ENCODE measurements at regions not wholly inside any gene's neighbourhood (a gene's known extent, or its start where the extent isn't known, plus 50 kb on each side); places are given as distances from the start of the nearest gene placed in this dataset.
"Not testable (repeated sequence)": the region's sequence is repeated elsewhere in the genome, so short reads cannot be mapped to it uniquely, and the experiment has no call there.

GRCh38 chr15:93820566-93820965, 410.8 kb upstream of the MCTP2 start:
- no peak for DNase-seq

DNA sequence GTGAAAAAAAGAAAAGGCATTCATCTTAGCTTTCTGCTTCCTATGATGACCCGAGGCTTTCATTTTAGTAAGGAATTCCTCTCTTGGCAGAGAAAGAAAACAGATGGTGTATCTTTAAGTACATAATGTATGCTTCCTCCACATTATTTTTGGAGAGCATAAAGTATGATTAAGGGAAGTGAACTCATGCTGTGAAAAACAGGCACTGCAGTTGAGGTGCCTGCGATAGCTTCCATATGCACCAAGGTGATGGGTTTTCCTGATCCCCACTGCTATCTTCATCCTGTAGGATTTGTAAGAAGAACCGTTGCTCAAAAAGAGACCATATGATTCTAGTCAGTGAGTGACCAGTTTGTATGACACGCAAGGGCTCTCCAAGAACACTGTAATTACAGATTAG, 411.5 kb upstream of the MCTP2 start:
- DNase-seq = peak; percentile 45

DNA sequence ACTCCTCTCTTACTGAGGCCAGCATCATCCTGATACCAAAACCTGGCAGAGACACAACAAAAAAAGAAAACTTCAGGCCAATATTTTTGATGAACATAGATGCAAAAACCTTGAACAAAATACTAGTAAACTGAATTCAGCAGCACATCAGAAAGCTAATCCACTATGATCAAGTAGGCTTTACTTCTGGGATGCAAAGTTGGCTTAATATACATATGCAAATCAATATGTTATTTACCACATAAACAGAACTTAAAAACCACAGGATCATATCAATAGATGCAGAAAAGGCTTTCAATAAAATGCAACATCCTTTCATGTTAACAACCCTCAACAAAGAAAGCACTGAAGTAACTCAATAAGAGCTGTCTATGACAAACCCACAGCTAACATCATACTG, 414.5 kb upstream of the MCTP2 start:
- no peak for DNase-seq

DNA sequence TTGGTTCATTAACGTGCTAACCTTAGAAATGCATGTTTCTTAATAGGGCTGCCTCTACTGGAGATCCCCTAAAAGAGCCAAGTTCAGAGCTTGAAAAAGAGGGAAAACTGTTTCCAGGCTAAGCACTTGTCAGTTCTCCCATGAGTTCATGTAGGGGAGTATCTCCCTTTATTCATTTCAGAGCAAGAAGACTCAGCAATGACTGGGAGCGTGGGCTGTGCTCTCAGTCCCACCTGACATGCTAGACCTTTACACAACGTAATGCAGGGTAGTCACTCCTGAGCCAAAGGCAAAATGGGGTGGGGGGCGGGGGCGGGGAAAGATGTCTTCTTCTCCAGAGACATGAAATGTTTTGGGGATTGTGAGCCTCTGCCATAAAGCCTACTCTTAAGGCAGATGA, 420.1 kb upstream of the MCTP2 start:
- DNase-seq = no peak

- peak; percentile 45 for DNase-seq
Observed at GRCh38 chr15:93809516-93809915, 421.8 kb upstream of the MCTP2 start.

GRCh38 chr15:93803421-93804152, 427.8 kb upstream of the MCTP2 start:
- DNase-seq = peak; percentile 56

- no peak for DNase-seq
Observed at GRCh38 chr15:93801206-93801605, 430.2 kb upstream of the MCTP2 start.

- no peak for DNase-seq
Observed at GRCh38 chr15:93800805-93801204, 430.6 kb upstream of the MCTP2 start.

- DNase-seq = no peak
Observed at GRCh38 chr15:93789441-93789840, 441.9 kb upstream of the MCTP2 start.

DNA sequence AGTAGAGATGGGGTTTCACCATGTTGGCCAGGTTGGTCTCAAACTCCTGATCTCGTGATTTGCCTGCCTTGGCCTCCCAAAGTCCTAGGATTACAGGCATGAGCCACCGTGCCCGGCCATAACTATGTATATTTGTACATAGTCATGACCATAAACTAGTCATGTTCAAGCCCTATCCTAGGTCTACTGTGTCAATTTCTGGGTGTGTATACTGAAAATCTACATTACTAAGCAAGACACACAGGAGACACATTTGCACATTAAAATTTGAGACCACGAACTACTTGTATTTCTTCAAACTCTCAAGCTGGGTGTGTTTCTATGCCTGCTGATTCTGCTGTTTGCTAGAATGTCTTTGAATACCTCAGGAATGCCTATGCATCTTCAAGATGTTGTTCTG, 451.3 kb upstream of the MCTP2 start:
- no peak for DNase-seq

GRCh38 chr15:93779341-93779740, 452.0 kb upstream of the MCTP2 start:
- DNase-seq = no peak

DNA sequence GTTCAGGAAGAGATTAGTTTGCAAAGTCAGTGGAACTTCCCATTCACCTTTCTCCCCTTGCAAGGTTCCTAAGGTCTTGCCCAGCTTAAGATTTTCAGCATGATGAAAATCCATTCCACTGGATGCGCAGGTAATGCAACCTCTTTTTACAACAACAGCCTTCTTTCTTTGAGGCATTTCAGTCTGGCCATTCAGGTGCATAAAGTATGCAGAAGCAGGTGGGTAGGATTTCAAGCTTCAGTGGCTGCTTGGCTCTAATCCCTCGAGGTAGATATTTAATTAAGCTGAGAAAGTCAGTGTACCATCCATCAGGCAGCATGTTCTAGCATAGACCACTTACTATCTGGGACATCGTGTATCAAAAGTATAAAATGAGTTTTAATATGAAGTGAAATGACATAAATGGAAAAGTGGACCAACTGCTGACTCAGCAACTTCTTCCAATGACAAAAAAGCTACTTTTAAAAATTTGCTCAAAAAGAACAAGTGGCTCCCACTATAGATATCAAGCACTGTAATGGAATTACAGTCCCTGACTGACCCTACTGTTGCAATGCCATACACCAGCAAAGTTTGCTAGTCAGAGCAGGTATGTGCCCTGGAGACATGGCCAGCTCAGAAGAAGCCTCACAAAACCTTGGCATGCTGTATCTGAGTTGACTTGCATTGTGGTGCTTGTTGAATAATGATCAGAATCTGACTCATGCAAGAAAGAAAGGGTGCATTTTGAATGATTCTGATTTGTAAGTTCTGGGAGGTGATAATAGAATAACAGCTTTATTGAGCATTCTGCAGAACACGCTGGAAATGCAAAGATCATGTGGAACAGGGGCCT, 459.9 kb upstream of the MCTP2 start:
- DNase-seq = no peak

GRCh38 chr15:93770788-93771187, 460.6 kb upstream of the MCTP2 start:
- no peak for DNase-seq

- no peak for DNase-seq
Observed at GRCh38 chr15:93762036-93762435, 469.3 kb upstream of the MCTP2 start.

GRCh38 chr15:93759629-93760028, 471.7 kb upstream of the MCTP2 start:
- DNase-seq = no peak

DNA sequence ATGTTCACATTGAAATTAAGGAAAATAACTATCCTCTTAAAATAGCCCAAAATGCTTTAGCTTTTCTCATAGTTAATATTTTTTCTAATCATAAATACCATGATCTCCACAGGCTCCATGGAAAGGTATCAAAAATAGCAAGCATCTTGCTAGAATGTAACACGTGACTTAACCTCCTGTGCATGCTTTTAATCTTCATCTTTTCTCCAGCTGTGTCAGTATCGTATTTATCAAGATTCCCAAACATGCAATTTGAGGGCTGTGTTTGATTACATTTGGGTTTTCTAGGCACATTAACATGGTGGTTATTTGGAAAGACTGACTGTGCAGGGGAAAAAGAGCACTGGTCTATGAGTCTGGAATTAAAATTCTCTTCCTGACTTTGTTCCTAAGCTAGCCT, 472.5 kb upstream of the MCTP2 start:
- no peak for DNase-seq

DNA sequence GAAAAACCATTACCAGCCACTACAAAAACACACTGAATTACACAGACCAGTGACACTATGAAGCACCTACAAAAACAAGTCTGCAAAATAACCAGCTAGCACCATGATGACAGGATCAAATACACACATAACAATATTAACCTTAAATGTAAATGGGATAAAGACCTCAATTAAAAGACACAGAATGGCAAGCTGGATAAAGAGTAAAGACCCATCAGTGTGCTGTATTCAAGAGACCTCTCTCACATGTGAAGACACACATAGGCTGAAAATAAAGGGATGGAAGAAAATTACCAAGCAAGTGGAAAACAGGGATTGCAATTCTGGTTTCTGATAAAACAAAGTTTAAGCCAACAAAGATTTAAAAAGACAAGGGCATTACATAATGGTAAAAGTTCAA, 482.7 kb upstream of the MCTP2 start:
- no peak for DNase-seq

DNA sequence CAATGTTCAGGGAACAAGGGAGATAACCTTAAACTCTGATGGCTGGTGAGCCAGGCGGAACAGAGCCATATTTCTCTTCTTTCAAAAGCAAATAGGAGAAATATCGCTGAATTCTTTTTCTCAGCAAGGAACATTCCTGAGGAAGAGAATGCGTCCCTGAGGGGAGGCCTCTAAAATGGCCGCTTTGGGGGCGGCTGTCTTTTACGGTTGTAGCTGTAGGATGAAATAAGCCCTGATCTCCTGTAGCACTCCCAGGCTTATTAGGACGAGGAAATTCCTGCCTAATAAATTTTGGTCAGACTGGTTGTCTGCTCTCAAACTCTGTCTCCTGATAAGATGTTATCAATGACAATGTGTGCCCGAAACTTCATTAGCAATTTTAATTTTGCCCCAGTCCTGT, 496.4 kb upstream of the MCTP2 start:
- not testable (repeated sequence) for DNase-seq

DNA sequence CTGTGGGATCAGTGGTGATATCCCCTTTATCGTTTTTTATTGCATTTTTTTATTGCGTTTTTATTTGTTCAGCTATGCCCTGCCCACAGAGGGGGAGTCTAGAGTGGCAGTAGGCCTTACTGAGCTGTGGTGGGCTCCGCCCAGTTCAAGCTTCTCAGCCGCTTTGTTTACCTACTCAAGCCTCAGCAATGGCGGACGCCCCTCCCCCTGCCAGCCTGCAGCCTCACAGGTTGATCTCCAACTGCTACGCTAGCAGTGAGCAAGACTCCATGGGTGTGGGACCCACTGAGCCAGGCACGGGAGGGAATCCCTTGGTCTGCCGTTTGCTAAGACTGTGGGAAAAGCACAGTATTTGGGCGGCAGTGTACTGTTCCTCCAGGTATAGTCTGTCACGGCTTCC, 500.6 kb upstream of the MCTP2 start:
- no peak for DNase-seq

DNA sequence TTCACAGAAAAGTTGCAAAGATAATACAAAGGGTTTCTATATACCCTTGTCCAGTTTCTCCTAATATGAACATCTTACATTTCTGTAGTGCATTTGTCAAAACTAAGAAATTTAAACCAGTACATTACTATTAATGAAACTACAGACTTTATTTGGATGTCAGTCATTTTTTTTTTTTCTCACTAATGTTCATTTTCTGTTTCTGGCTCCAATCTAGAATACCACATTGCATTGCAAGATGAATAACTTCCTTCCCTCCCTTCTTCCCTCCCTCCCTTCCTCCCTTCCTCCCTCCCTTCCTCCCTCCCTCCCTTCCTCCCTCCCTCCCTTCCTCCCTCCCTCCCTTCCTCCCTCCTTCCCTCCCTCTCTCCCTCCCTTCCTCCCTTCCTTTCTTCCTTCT, 509.2 kb upstream of the MCTP2 start:
- DNase-seq = no peak

DNA sequence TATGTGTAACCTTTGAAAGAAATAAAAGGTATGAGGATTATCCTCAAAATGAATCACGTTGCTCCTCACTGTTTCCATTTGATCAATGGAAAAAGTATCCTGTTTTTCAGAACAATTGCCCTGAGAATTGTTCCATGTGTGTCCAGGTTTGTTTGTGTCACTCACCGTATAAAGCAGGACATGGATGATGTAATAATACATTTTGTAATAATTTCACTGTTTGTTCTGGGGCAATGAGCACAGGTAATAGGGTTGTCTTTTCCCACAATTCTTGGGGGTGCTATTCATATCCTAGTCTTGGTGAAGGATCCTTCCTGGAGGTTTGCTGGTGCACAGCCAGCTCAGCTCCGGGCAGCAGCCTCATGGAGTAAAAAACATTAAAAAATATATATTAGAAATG, 510.8 kb upstream of the MCTP2 start:
- DNase-seq = no peak

DNA sequence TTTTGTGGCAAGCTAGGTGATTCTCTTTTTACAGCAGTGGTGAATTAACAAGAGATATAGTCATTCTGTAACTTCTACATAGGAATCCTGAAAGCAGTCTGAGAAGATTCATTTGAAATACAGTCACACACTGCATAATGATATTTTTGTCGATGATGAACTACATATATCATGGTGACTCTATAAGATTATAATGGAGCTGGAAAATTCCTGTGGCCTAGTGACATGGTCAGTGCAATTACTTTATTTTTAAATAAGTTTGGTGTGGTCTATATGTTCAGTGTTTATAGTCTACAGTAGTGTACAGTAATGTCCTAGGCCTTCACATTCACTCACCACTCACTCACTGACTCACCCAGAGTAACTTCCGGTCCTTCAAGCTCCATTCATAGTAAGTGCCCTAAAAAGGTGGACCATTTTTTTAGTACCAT, 511.4 kb upstream of the MCTP2 start:
- DNase-seq = no peak

DNA sequence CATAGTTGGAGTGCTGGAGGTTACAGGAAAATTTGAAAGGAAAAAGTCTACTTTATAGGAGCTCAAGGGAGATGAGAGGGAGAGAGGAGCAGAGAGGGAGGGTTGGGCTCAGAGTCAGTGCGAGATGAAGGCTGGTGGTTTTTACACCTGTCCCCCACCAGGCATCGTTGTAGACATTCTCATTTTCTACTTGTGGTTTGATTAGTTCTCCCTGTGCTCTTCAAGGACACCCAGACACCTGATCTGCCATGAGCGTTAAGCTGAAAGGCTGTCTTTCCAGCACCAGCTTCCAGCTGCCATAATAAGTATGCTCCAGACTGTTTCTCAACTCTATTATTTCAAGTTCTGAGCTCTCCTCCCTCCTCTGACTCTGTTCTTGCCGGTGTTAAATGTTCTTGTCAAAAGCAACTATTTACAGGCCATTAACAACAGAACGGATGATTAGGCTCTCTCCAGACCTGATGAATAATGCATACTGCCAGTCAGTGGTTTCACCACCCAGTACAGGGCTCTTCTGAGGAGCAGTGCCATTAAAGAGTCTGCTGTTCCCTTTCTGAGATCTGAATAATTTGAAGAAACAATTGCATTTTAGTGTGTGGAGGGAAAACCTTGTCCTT, 514.6 kb upstream of the MCTP2 start:
- DNase-seq = no peak

Data from skin of body (tissue), 1 donor.